ENCODE measurements at regions not wholly inside any gene's neighbourhood (a gene's known extent, or its start where the extent isn't known, plus 50 kb on each side); places are given as distances from the start of the nearest gene placed in this dataset.

DNA sequence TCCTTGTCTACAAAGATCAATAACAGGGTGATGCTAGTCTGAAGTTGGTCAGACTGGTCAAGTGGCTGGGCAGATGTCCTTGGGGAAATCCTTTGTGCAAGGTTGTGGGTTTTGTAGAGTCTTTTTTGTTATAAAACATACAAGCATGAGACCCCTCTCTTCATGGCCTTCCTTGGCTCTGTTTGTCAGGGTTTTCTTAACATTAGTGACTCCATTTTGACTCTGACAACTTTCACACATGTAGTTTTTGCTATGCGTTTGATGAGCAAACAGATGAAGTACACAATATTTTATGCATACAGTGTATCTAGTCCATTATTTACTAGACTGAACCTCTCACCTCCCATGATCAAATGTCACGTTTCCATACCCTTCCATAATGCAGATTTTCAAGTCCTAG is 151.2 kb upstream of the KLF7 start:
- H3K4me3 ChIP-seq (ENCODE audit: low read depth, low read length), result no peak overlapping the region
- TF ChIP-seq, protein P1, sequence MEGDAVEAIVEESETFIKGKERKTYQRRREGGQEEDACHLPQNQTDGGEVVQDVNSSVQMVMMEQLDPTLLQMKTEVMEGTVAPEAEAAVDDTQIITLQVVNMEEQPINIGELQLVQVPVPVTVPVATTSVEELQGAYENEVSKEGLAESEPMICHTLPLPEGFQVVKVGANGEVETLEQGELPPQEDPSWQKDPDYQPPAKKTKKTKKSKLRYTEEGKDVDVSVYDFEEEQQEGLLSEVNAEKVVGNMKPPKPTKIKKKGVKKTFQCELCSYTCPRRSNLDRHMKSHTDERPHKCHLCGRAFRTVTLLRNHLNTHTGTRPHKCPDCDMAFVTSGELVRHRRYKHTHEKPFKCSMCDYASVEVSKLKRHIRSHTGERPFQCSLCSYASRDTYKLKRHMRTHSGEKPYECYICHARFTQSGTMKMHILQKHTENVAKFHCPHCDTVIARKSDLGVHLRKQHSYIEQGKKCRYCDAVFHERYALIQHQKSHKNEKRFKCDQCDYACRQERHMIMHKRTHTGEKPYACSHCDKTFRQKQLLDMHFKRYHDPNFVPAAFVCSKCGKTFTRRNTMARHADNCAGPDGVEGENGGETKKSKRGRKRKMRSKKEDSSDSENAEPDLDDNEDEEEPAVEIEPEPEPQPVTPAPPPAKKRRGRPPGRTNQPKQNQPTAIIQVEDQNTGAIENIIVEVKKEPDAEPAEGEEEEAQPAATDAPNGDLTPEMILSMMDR (conservative IDR thresholded peaks at IDR 0.05; ENCODE audit: low read depth, low read length), result no peak
- DNase-seq (ENCODE audit: low read depth), result no peak

DNA sequence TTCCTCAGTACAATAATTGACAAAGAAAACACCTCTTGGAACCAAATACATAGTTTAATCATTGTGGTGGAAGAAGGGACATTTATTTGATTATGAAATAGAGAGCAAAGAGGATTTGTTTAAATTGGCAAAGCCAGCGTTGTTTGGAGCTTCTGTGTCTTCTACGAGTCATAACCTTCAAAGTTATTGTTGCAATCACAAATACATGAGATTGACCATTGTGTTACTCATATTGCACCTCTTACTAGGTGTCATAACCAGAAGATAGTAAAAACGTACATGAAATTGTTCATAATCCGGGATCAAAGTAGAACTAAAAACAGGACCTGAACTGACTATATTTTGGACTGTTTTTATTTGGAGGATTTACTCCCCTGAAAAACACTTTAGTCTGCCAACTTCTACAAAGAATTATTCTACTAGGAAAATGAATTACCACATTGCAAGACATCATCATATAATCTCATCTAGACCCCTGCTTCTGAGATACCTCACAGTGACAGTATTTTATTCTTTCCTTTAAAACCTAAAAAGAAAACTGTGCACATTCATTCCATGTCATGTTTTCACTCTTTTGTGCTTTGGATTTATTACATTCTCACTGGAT is 151.7 kb upstream of the KLF7 start:
- TF ChIP-seq, protein P1 (conservative IDR thresholded peaks at IDR 0.05; ENCODE audit: low read depth, low read length), result no peak
- no peak overlapping the region for H3K4me3 ChIP-seq (ENCODE audit: low read depth, low read length)
- DNase-seq (ENCODE audit: low read depth), result peak; percentile 77

DNA sequence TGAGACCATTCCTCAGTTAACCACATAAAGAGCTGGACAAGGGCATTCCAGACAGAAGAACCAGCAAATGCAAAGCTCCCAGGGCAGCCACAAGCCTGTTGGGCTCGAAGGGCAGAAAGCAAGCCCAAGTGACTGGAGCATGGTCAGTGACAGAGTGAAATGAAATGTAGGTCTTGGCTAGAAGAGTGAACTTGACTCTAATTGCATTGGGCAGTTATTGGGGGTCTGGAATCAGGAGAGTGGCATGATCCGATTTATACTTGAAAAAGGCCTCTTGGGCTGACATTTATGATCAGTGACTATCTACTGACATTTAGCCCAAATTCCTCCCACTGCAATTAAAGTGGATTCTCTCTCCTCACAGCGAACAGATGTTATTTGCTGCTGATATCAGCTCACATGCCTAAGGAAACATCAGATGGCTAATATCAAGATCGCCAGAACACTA is 152.5 kb upstream of the KLF7 start:
- no peak overlapping the region for H3K4me3 ChIP-seq (ENCODE audit: low read depth, low read length)
- TF ChIP-seq, protein P1 (conservative IDR thresholded peaks at IDR 0.05; ENCODE audit: low read depth, low read length), result no peak
- no peak for DNase-seq (ENCODE audit: low read depth)

DNA sequence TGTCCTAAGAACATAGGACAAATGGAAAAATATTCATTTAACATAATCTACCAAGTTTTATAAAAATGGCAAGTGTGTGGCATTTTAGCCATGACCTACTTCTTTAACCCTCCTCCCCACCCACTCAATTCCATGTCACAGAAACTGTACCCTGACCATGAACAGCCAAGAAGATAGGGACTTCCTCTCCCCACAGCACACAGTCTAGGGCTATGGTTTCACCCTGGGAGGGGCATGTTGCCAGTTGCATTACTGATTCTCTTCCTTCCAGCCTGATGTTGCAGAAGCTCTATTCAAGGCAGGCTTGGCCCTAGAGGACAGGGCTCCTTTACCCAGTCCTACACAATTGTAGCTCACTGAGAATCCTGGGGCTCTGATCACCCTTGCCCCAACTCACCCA is 153.6 kb upstream of the KLF7 start:
- TF ChIP-seq, protein P1 (conservative IDR thresholded peaks at IDR 0.05; ENCODE audit: low read depth, low read length), result no peak
- DNase-seq (ENCODE audit: low read depth), result no peak
- H3K4me3 ChIP-seq (ENCODE audit: low read depth, low read length), result no peak overlapping the region

DNA sequence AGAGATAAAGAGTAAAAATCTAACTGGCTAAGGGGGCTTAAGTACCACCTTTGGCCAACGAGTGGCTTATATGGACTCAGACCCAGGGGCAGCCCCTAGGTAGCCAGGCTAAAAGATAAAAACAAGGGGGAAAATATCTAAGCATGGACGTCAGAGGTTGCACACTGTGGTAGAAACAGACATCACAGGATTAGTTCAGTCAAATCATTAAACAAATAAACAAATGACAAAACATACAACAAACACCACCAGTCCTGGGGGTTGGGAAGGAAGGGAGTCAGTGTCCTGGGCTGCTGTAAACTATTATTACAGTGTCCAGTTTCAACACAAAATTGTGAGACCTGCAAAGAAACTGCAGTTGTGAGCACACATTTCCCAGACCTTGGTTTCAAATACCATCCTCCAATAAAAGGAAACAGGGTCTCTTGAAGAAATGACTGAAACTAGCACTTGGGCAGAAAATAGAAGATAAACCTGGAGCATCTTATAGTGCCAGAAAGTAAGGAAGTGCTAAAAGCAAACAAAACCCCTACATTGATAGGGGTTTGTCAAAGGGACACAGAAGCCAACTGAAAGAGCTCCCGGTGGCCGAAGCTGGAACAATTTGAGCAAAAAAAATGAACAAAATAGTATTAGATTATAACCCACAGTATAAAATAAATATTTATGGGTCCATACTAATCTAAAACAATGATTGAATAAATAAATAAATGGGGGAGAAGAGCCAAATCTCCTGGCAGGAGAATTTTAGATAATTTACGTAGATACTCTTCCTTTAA is 154.8 kb upstream of the KLF7 start:
- H3K4me3 ChIP-seq (ENCODE audit: low read depth, low read length), result no peak overlapping the region
- TF ChIP-seq, protein P1 (conservative IDR thresholded peaks at IDR 0.05; ENCODE audit: low read depth, low read length), result peak; percentile 14
- peak; percentile 57 for DNase-seq (ENCODE audit: low read depth)

DNA sequence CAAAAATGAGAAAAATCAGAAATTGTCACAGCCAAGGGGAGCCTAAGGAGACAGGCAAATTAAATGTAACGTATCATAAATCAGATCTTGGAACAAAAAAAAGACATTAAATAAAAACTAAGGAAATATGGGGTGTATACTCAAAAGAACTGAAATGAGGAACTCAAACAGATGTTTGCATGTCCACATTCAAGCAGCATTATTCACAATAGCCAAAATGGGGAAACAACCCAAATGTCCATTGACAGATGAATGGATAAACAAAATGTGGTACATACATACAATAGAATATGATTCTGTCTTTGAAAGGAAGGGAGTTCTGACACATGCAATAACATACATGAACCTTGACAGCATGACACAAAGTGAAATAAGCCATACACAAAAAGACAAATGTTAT is 155.8 kb upstream of the KLF7 start:
- TF ChIP-seq, protein P1 (conservative IDR thresholded peaks at IDR 0.05; ENCODE audit: low read depth, low read length), result no peak
- no peak for DNase-seq (ENCODE audit: low read depth)
- H3K4me3 ChIP-seq (ENCODE audit: low read depth, low read length), result no peak overlapping the region

DNA sequence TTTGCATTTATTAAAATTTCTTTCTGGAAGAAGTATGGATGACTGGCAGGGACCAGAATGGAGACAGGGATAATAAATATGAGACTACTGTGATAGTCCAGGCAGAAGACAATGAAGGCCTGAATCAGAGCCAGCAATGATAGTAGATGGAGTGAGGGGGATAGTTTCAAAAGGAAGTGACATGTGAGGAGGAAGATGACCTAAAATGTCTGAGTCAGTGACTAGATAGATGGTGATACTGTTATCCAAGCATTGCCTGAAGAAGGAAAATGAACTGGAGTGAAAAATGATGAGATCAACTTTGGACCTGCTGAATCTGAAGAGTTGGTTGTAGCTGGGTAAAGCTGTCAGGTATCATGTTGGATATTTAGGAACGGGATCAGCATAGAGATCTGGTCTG is 158.3 kb upstream of the KLF7 start:
- no peak overlapping the region for H3K4me3 ChIP-seq (ENCODE audit: low read depth, low read length)
- no peak for DNase-seq (ENCODE audit: low read depth)
- TF ChIP-seq, protein P1 (conservative IDR thresholded peaks at IDR 0.05; ENCODE audit: low read depth, low read length), result no peak
